GM18519 (cell line): ENCODE measurements at regions not wholly inside any gene's neighbourhood (a gene's known extent, or its start where the extent isn't known, plus 50 kb on each side); places are given as distances from the start of the nearest gene placed in this dataset.
"Not testable (repeated sequence)": the region's sequence is repeated elsewhere in the genome, so short reads cannot be mapped to it uniquely, and the experiment has no call there.

Experiments
- ATAC-seq: cut with Tn5 transposase; IDR thresholded peaks from one replicate; pipeline ENCODE4 v1.9.1; 2021; ENCODE audit warnings: mild to moderate bottlenecking, moderate library complexity; ENCODE audit not compliant: unreplicated experiment, low FRiP score

GRCh38 chr21:5121849-5122248 is 5399.5 kb upstream of the TPTE start:
- ATAC-seq, result not testable (repeated sequence)

GRCh38 chr21:5123655-5124054 is 5397.7 kb upstream of the TPTE start:
- not testable (repeated sequence) for ATAC-seq

GRCh38 chr21:5128261-5128660 is 5393.1 kb upstream of the TPTE start:
- ATAC-seq, result peak; percentile 84

DNA sequence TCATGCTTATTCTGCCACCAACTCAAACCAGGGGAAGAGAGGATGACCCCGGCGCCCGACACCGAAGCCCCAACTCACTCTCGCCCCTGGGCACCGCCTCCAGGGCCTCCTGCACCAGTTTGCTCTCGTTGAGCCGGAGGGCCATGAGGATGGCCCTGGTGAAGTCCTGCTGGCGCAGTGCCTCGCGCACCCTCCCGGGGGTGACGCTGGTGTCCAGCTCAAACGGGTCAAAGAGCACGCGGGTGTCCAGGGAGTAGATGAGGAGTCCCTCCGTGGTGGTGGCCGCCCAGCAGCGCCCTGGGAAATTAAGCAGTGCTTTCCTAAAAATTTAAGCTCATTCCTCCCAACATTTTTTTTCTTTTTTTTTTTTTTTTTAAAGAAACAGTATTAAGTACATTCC is 5387.6 kb upstream of the TPTE start:
- ATAC-seq, result not testable (repeated sequence)

- not testable (repeated sequence) for ATAC-seq
Observed at GRCh38 chr21:5136406-5136805, 5385.0 kb upstream of the TPTE start.

- ATAC-seq, result not testable (repeated sequence)
Observed at GRCh38 chr21:5137006-5137405, 5384.4 kb upstream of the TPTE start.

- ATAC-seq, result not testable (repeated sequence)
Observed at GRCh38 chr21:5138687-5139086, 5382.7 kb upstream of the TPTE start.

DNA sequence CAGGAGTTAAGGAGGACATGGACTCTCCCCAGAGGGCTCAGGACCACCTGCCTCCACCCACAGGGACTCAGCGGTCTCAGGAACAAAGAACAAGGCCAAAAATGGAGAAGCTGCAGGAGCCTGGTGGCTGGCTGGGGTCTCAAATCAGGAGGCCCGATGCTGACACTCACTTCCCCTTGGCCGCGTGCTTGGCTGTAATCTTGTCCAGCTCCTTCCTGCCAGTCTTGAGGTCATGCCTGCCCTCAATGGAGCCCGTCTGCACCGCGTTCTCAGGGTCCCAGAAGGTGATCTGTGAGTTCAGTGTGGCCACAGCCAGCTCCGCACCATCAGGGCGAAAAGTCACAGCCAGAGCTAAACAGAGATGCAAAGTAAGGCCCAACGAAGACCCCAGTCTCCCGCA is 5381.9 kb upstream of the TPTE start:
- not testable (repeated sequence) for ATAC-seq

DNA sequence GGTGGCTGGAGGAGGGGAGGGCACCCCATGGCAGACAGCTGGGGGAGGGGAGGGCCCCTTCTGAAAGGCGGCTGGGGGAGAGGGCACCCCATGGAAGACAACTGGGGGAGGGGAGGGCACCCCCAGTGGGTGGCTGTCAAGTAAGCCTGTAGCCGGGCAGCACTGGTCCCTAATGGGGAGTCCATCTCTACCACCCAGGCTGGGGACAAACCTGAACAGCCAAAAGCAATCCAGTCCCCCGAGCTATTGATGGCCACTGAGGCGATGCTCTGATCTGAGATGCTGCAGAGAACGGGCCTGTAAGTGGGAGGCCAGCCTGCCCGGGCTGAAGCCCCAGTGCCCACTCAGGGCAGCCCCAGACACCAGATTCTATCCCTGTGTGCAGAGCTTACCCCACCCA is 5378.4 kb upstream of the TPTE start:
- not testable (repeated sequence) for ATAC-seq

GRCh38 chr21:5144731-5145130 is 5376.7 kb upstream of the TPTE start:
- ATAC-seq, result not testable (repeated sequence)

- ATAC-seq, result not testable (repeated sequence)
Observed at GRCh38 chr21:5147685-5148084, 5373.7 kb upstream of the TPTE start.

- not testable (repeated sequence) for ATAC-seq
Observed at GRCh38 chr21:5149222-5149621, 5372.2 kb upstream of the TPTE start.

DNA sequence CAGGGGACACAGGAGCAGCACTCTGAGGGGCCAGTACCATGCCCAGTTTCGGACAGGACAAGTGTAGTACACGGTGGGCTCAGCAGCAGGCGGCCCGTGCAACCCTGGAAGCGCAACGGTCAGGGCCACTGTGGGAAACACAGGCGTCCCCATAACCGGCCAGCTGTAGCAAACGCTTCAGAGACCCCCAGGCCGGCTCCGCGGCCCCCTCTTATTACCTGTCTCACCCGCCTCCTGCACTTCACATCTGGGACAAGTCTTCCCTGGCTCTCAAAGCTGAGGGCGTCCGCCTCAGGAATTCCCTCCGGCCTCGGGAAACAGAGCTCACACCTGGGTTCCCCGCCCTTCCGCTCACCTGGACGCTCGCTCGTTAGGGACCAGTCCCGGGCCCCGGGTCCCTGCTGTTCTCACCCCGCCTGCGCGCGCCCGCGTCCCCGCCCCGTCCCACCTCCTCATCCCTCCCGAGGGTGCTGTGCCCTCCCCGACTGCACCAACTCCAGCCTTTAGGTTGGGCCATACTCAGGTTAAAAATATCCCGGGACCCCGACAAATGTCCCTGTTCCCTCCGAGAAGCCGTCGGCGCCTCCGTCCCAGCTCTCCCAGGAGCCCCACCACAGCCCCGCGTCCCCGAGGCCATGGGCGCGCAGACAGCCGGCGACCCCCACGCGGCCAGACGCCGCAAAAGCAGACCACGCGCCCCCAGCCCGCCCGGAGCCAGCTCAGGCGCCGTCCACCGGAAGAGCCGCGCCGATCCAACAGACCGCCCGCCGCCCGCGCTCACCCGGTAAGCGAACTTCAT is 5367.3 kb upstream of the TPTE start:
- not testable (repeated sequence) for ATAC-seq

DNA sequence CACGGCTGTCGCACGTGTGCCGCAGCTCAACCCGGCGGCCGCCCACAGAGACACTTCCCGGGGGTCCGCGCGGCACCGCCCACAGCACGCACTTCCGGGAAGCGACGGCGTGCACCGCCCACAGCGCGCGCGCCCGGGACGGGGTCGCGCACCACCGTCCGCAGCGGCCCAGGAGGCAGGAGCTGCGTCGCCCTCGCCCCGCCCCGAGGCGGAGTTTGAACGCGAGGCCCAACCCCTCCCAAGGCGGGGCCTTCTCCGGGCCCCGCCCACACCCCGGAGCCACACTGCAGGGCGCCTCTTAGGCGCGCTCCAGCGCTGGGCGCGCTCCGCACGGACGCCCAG is 5366.8 kb upstream of the TPTE start:
- ATAC-seq, result peak; percentile 82

DNA sequence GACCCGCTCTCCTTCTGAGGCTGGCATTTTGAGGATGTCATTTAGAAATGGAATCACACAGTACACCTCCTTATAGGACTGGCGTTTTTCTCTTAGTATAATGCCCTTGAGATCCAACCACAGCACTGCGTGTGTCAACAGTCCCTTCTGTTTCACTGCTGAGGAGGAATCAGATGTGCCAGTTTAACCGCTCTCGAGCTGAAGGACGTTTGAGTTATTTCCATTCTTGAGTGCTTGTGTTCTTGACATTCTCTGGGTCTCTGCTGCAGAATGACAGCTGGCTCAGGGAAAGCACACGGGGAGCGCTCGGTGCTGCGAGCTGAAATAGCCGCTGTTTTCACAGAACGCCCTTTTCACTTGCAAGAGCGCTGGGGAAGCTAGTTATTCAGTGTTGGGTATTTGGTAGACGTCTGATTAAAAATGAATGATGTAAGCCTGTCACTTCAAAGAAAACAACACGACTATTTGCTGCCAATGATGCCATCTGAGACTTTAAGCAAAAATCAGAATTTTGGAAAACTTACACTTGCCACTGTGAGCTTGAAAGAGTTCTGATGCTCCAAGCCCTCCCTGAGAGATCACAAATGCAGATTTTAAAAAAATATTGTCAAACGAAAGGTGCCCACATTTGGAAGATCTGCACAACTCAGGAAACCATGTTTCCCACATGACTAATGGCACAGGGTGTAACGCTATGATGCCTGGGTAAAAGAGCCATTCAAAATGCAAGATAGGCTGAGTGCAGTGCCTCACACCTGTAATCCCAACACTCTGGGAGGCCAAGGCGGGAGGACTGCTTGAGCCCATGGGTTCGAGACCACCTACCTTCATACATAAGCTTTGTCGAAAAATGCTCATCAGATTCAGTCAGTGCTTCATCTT is 5358.4 kb upstream of the TPTE start:
- ATAC-seq, result not testable (repeated sequence)

GRCh38 chr21:5165829-5166228 is 5355.6 kb upstream of the TPTE start:
- not testable (repeated sequence) for ATAC-seq
